ENCODE measurements at regions not wholly inside any gene's neighbourhood (a gene's known extent, or its start where the extent isn't known, plus 50 kb on each side); places are given as distances from the start of the nearest gene placed in this dataset.

DNA sequence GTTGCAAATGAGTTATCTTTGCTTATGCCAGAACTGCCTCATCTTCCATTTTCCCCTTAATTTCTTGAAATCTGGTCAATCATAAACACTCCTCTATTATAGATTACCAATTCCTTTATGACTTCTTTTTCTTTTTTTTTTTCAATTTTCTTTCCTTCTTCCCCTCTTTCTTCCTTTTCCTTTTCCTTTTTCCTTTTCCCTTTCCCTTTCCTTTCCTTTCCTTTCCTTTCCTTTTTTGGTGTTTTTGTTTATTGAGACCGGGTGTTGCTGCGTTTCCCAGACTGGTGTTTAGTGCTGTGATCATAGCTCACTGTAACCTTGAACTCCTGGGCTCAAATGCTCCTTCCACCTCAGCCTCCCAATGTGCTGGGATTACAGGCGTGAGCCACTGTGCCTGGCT is 151.4 kb upstream of the FOXP2 start:
- Histone ChIP-seq H3K9ac (ENCODE audit: low read depth in 1 of 2, low read length in 2 of 2) (no peak overlapping the region), H3K27me3 (ENCODE audit: control insufficient read depth in 4 of 4, insufficient read depth in 4 of 4, low read length in 3 of 4) (no peaks in the 10 kb centered on the region), H3K9me3 (ENCODE audit: control insufficient read depth in 4 of 4, low read length in 3 of 4) (no peaks in the 10 kb centered on the region), H3K4me3 (ENCODE audit: low read depth in 1 of 3, low read length in 3 of 3) (no peak overlapping the region), H3K27ac (ENCODE audit: low read depth in 1 of 2, low read length in 2 of 2) (no peak overlapping the region), H3K36me3 (ENCODE audit: control insufficient read depth in 4 of 4, insufficient read depth in 3 of 4, low read depth in 1 of 4, low read length in 3 of 4) (no peaks in the 10 kb centered on the region), H3K4me1 (ENCODE audit: control insufficient read depth in 4 of 4, insufficient read depth in 4 of 4, low read length in 3 of 4) (no peaks in the 10 kb centered on the region)
- TF ChIP-seq, protein P1, sequence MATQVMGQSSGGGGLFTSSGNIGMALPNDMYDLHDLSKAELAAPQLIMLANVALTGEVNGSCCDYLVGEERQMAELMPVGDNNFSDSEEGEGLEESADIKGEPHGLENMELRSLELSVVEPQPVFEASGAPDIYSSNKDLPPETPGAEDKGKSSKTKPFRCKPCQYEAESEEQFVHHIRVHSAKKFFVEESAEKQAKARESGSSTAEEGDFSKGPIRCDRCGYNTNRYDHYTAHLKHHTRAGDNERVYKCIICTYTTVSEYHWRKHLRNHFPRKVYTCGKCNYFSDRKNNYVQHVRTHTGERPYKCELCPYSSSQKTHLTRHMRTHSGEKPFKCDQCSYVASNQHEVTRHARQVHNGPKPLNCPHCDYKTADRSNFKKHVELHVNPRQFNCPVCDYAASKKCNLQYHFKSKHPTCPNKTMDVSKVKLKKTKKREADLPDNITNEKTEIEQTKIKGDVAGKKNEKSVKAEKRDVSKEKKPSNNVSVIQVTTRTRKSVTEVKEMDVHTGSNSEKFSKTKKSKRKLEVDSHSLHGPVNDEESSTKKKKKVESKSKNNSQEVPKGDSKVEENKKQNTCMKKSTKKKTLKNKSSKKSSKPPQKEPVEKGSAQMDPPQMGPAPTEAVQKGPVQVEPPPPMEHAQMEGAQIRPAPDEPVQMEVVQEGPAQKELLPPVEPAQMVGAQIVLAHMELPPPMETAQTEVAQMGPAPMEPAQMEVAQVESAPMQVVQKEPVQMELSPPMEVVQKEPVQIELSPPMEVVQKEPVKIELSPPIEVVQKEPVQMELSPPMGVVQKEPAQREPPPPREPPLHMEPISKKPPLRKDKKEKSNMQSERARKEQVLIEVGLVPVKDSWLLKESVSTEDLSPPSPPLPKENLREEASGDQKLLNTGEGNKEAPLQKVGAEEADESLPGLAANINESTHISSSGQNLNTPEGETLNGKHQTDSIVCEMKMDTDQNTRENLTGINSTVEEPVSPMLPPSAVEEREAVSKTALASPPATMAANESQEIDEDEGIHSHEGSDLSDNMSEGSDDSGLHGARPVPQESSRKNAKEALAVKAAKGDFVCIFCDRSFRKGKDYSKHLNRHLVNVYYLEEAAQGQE (IDR thresholded peaks at IDR 0.05), result no peak
- TF ChIP-seq, protein P2, sequence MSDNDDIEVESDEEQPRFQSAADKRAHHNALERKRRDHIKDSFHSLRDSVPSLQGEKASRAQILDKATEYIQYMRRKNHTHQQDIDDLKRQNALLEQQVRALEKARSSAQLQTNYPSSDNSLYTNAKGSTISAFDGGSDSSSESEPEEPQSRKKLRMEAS (IDR thresholded peaks at IDR 0.05), result no peak
- TF ChIP-seq, protein P3, sequence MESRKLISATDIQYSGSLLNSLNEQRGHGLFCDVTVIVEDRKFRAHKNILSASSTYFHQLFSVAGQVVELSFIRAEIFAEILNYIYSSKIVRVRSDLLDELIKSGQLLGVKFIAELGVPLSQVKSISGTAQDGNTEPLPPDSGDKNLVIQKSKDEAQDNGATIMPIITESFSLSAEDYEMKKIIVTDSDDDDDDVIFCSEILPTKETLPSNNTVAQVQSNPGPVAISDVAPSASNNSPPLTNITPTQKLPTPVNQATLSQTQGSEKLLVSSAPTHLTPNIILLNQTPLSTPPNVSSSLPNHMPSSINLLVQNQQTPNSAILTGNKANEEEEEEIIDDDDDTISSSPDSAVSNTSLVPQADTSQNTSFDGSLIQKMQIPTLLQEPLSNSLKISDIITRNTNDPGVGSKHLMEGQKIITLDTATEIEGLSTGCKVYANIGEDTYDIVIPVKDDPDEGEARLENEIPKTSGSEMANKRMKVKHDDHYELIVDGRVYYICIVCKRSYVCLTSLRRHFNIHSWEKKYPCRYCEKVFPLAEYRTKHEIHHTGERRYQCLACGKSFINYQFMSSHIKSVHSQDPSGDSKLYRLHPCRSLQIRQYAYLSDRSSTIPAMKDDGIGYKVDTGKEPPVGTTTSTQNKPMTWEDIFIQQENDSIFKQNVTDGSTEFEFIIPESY (IDR thresholded peaks at IDR 0.05), result no peak
- TF ChIP-seq RAD21 (IDR thresholded peaks at IDR 0.05), result no peak
- no peak for TF ChIP-seq FOXA1 (IDR thresholded peaks at IDR 0.05)
- no peak for TF ChIP-seq NR2F2 (IDR thresholded peaks at IDR 0.05)
- no peak for TF ChIP-seq JUND (IDR thresholded peaks at IDR 0.05)
- TF ChIP-seq, protein P4, sequence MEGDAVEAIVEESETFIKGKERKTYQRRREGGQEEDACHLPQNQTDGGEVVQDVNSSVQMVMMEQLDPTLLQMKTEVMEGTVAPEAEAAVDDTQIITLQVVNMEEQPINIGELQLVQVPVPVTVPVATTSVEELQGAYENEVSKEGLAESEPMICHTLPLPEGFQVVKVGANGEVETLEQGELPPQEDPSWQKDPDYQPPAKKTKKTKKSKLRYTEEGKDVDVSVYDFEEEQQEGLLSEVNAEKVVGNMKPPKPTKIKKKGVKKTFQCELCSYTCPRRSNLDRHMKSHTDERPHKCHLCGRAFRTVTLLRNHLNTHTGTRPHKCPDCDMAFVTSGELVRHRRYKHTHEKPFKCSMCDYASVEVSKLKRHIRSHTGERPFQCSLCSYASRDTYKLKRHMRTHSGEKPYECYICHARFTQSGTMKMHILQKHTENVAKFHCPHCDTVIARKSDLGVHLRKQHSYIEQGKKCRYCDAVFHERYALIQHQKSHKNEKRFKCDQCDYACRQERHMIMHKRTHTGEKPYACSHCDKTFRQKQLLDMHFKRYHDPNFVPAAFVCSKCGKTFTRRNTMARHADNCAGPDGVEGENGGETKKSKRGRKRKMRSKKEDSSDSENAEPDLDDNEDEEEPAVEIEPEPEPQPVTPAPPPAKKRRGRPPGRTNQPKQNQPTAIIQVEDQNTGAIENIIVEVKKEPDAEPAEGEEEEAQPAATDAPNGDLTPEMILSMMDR (IDR thresholded peaks at IDR 0.05; ENCODE audit: low read depth, low read length, missing input control), result no peak
- TF ChIP-seq EGR1 (IDR thresholded peaks at IDR 0.05; ENCODE audit: low read depth in 2 of 2), result no peak
- TF ChIP-seq SP1 (IDR thresholded peaks at IDR 0.05), result no peak
- TF ChIP-seq FOXA2 (IDR thresholded peaks at IDR 0.05), result no peak
- TF ChIP-seq GABPA (IDR thresholded peaks at IDR 0.05 in 1 of 2, conservative IDR thresholded peaks at IDR 0.05 in 1 of 2), result no peak
- TF ChIP-seq, protein P5, sequence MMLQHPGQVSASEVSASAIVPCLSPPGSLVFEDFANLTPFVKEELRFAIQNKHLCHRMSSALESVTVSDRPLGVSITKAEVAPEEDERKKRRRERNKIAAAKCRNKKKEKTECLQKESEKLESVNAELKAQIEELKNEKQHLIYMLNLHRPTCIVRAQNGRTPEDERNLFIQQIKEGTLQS (IDR thresholded peaks at IDR 0.05), result no peak
- TF ChIP-seq TAF1 (conservative IDR thresholded peaks at IDR 0.05), result no peak
- no peak for TF ChIP-seq YY1 (IDR thresholded peaks at IDR 0.05)
- TF ChIP-seq RXRA (IDR thresholded peaks at IDR 0.05), result no peak
- WGBS, result 86% methylated on average over 3 of the region's 3 CpGs
- no peak for DNase-seq (ENCODE audit: low spot score)

DNA sequence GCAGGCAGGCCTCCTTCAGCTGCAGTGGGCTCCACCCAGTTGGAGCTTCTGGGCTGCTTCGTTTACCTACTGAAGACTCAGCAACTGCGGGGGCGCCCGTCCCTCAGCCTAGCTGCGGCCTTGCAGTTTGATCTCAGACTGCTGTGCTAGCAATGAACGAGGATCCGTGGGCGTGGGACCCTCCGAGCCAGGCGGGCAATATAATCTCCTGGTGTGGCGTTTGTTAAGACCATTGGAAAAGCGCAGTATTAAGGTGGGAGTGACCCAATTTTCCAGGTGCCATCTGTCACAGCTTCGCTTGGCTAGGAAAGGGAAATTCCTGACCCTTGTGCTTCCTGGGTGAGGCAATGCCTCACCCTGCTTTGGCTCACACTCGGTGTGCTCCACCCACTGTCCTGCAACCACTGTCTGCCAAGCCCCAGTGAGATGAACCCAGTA is 159.2 kb upstream of the FOXP2 start:
- Histone ChIP-seq H3K36me3 (ENCODE audit: control insufficient read depth in 4 of 4, insufficient read depth in 3 of 4, low read depth in 1 of 4, low read length in 3 of 4) (no peaks in the 10 kb centered on the region), H3K9ac (ENCODE audit: low read depth in 1 of 2, low read length in 2 of 2) (no peak overlapping the region), H3K27me3 (ENCODE audit: control insufficient read depth in 4 of 4, insufficient read depth in 4 of 4, low read length in 3 of 4) (no peaks in the 10 kb centered on the region), H3K4me3 (ENCODE audit: low read depth in 1 of 3, low read length in 3 of 3) (no peak overlapping the region), H3K4me1 (ENCODE audit: control insufficient read depth in 4 of 4, insufficient read depth in 4 of 4, low read length in 3 of 4) (peaks cover 0 to 4% (median 2%) of the 10 kb centered on the region in 4 donors), H3K9me3 (ENCODE audit: control insufficient read depth in 4 of 4, low read length in 3 of 4) (no peaks in the 10 kb centered on the region), H3K27ac (ENCODE audit: low read depth in 1 of 2, low read length in 2 of 2) (no peak overlapping the region)
- WGBS, result 65% methylated on average over 14 of the region's 14 CpGs
- no peak for DNase-seq (ENCODE audit: low spot score)
- TF ChIP-seq GABPA (IDR thresholded peaks at IDR 0.05 in 1 of 2, conservative IDR thresholded peaks at IDR 0.05 in 1 of 2) (no peak), SP1 (IDR thresholded peaks at IDR 0.05) (peak; percentile 41), HNF4A (conservative IDR thresholded peaks at IDR 0.05) (peak; percentile 60 to 66), TAF1 (conservative IDR thresholded peaks at IDR 0.05) (no peak), NR2F2 (IDR thresholded peaks at IDR 0.05) (no peak), RXRA (IDR thresholded peaks at IDR 0.05) (peak; percentile 29 to 45), HNF4G (IDR thresholded peaks at IDR 0.05) (peak; percentile 16), FOXA1 (IDR thresholded peaks at IDR 0.05) (no peak)
- TF ChIP-seq, protein P1 (IDR thresholded peaks at IDR 0.05), result no peak
- TF ChIP-seq, protein P4 (IDR thresholded peaks at IDR 0.05; ENCODE audit: low read depth, low read length, missing input control), result no peak
- TF ChIP-seq, protein P2 (IDR thresholded peaks at IDR 0.05), result peak; percentile 43

Measured in liver (tissue), 8 donors.